ENCODE measurements at regions not wholly inside any gene's neighbourhood (a gene's known extent, or its start where the extent isn't known, plus 50 kb on each side); places are given as distances from the start of the nearest gene placed in this dataset.

- no peak for TF ChIP-seq EP300 (IDR thresholded peaks at IDR 0.05; ENCODE audit: borderline replicate concordance in 1 of 2, low read depth in 2 of 2, low read length in 2 of 2)
- TF ChIP-seq POLR2A (IDR thresholded peaks at IDR 0.05; ENCODE audit: control extremely low read depth in 1 of 2, low read depth in 2 of 2, low read length in 2 of 2), result no peak
- no peak for TF ChIP-seq RAD21 (IDR thresholded peaks at IDR 0.05 in 1 of 2, conservative IDR thresholded peaks at IDR 0.05 in 1 of 2; ENCODE audit: low read depth in 2 of 2, low read length in 2 of 2)
- no peak for TF ChIP-seq HDAC2 (IDR thresholded peaks at IDR 0.05; ENCODE audit: borderline replicate concordance in 1 of 2, low read depth in 2 of 2, low read length in 2 of 2)
- no peak for TF ChIP-seq E2F6 (IDR thresholded peaks at IDR 0.05)
- no peak for TF ChIP-seq CTCF (IDR thresholded peaks at IDR 0.05; ENCODE audit: control extremely low read depth in 1 of 3, insufficient read depth in 1 of 3, low read depth in 1 of 3, low read length in 3 of 3)
- TF ChIP-seq TBP (IDR thresholded peaks at IDR 0.05; ENCODE audit: low read depth, low read length), result no peak
- no peak for TF ChIP-seq ZNF274 (IDR thresholded peaks at IDR 0.05; ENCODE audit: borderline replicate concordance, extremely low read depth, low read length)
- TF ChIP-seq NANOG (IDR thresholded peaks at IDR 0.05; ENCODE audit: insufficient read depth, low read depth, low read length, poor library complexity, severe bottlenecking), result no peak
- no peak for TF ChIP-seq RFX5 (IDR thresholded peaks at IDR 0.05; ENCODE audit: borderline replicate concordance, low read depth, low read length)
- TF ChIP-seq CHD2 (IDR thresholded peaks at IDR 0.05; ENCODE audit: low read length), result no peak
- no peak for TF ChIP-seq POLR2AphosphoS5 (IDR thresholded peaks at IDR 0.05; ENCODE audit: low read depth, low read length)
Measured at GRCh38 chr19:31961667-31962066, 383.7 kb upstream of the ZNF507 start.
